Liver (tissue), 8 donors: ENCODE measurements at regions not wholly inside any gene's neighbourhood (a gene's known extent, or its start where the extent isn't known, plus 50 kb on each side); places are given as distances from the start of the nearest gene placed in this dataset.

Experiments
- DNase-seq: peaks from one replicate; pipeline ENCODE4 v3.0.0-alpha.2; 2017; ENCODE audit warnings: low spot score
- H3K27ac ChIP-seq, 2 donors: one replicate each; pipeline ENCODE4 v1.7.0; 2013; ENCODE audit warnings: inconsistent platforms in 2 of 2, low read length in 2 of 2, control low read depth in 1 of 2, low read depth in 1 of 2, mild to moderate bottlenecking in 1 of 2
- H3K27me3 ChIP-seq, 4 donors: one replicate each; pipeline versions ENCODE4 v1.6.1 to v1.7.0; 2013; ENCODE audit warnings: low read length in 3 of 4, inconsistent platforms in 1 of 4, mild to moderate bottlenecking in 1 of 4, moderate library complexity in 1 of 4; ENCODE audit not compliant: control insufficient read depth in 4 of 4, insufficient read depth in 4 of 4
- H3K36me3 ChIP-seq, 4 donors: one replicate each; pipeline versions ENCODE4 v1.6.1 to v1.7.0; 2013; ENCODE audit warnings: low read length in 3 of 4, mild to moderate bottlenecking in 3 of 4, low read depth in 1 of 4, moderate library complexity in 1 of 4; ENCODE audit not compliant: control insufficient read depth in 4 of 4, insufficient read depth in 3 of 4
- H3K4me1 ChIP-seq, 4 donors: one replicate each; pipeline versions ENCODE4 v1.6.1 to v1.7.0; 2013; ENCODE audit warnings: low read length in 3 of 4, mild to moderate bottlenecking in 3 of 4, moderate library complexity in 1 of 4; ENCODE audit not compliant: control insufficient read depth in 4 of 4, insufficient read depth in 4 of 4
- H3K4me3 ChIP-seq, 3 donors: one replicate each; pipeline versions ENCODE4 v1.6.1 to v1.7.0; 2013; ENCODE audit warnings: low read length in 3 of 3, control low read depth in 1 of 3, low read depth in 1 of 3, mild to moderate bottlenecking in 1 of 3
- H3K9ac ChIP-seq, 2 donors: one replicate each; pipeline ENCODE4 v1.7.0; 2013; ENCODE audit warnings: low read length in 2 of 2, mild to moderate bottlenecking in 2 of 2, moderate library complexity in 2 of 2, control low read depth in 1 of 2, low read depth in 1 of 2
- H3K9me3 ChIP-seq, 4 donors: one replicate each; pipeline versions ENCODE4 v1.6.1 to v1.7.0; 2013; ENCODE audit warnings: low read length in 3 of 4; ENCODE audit not compliant: control insufficient read depth in 4 of 4
- CTCF ChIP-seq: fragments of 150-350 bp; IDR thresholded peaks from 2 replicates; pipeline ENCODE4 v1.5.1; 2017; ENCODE audit warnings: improper control_type of control experiment, low read depth, low read length; ENCODE audit not compliant: missing input control
- EGR1 ChIP-seq, 2 donors: IDR thresholded peaks; 2 replicates each; pipeline ENCODE4 v1.6.1; 2016 to 2018; ENCODE audit warnings: antibody characterized with exemption in 2 of 2, low read depth in 2 of 2
- FOXA2 ChIP-seq: IDR thresholded peaks from 2 replicates; pipeline ENCODE4 v1.6.1; 2016; ENCODE audit warnings: antibody characterized with exemption
- HNF4A ChIP-seq, 2 donors: conservative IDR thresholded peaks; 2 replicates each; pipeline ENCODE4 v1.6.1; 2016; ENCODE audit warnings: antibody characterized with exemption in 2 of 2, mild to moderate bottlenecking in 2 of 2
- HNF4G ChIP-seq: IDR thresholded peaks from 2 replicates; pipeline ENCODE4 v1.6.1; 2016; ENCODE audit warnings: antibody characterized with exemption
- JUND ChIP-seq, 2 donors: IDR thresholded peaks; 2 replicates each; pipeline ENCODE4 v1.6.1; 2016; ENCODE audit warnings: antibody characterized with exemption in 2 of 2
- MAX ChIP-seq: IDR thresholded peaks from 2 replicates; pipeline ENCODE4 v1.6.1; 2016; ENCODE audit warnings: antibody characterized with exemption
- NR2F2 ChIP-seq: IDR thresholded peaks from 2 replicates; pipeline ENCODE4 v1.6.1; 2016; ENCODE audit warnings: antibody characterized with exemption
- RAD21 ChIP-seq, 2 donors: IDR thresholded peaks; 2 replicates each; pipeline ENCODE4 v1.6.1; 2016; ENCODE audit warnings: antibody characterized with exemption in 2 of 2, mild to moderate bottlenecking in 2 of 2
- RXRA ChIP-seq, 2 donors: IDR thresholded peaks; 2 replicates each; pipeline ENCODE4 v1.6.1; 2017 to 2018; ENCODE audit warnings: antibody characterized with exemption in 2 of 2, mild to moderate bottlenecking in 1 of 2
- SP1 ChIP-seq: IDR thresholded peaks from 2 replicates; pipeline ENCODE4 v1.6.1; 2018; ENCODE audit warnings: antibody characterized with exemption, mild to moderate bottlenecking
- TAF1 ChIP-seq: conservative IDR thresholded peaks from 2 replicates; pipeline ENCODE4 v1.6.1; 2016; ENCODE audit warnings: antibody characterized with exemption, mild to moderate bottlenecking
- YY1 ChIP-seq: IDR thresholded peaks from 2 replicates; pipeline ENCODE4 v1.6.1; 2016; ENCODE audit warnings: antibody characterized with exemption, mild to moderate bottlenecking
- ZBTB33 ChIP-seq: IDR thresholded peaks from 2 replicates; pipeline ENCODE4 v1.6.1; 2016; ENCODE audit warnings: antibody characterized with exemption
- WGBS: extraction: QIAGEN DNeasy Blood & Tissue Kit; methylation state at CpG from one replicate; pipeline ENCODE4 v1.1.7; 2013; 5-methylcytosine and 5-hydroxymethylcytosine counted together
- TF ChIP-seq, protein P1 (sequence below): IDR thresholded peaks from 2 replicates; pipeline ENCODE4 v1.6.1; 2016; ENCODE audit warnings: antibody characterized with exemption
- donor health status: healthy.
- donor health status: healthy.
- donor health status: healthy.
- donor health status: healthy.
- donor health status: healthy.

- no peak for DNase-seq
- Histone ChIP-seq H3K9ac (no peak overlapping the region), H3K27ac (no peak overlapping the region), H3K4me1 (no peaks in the 10 kb centered on the region), H3K4me3 (no peak overlapping the region), H3K9me3 (no peaks in the 10 kb centered on the region), H3K36me3 (no peaks in the 10 kb centered on the region), H3K27me3 (no peaks in the 10 kb centered on the region)
- WGBS: 92% methylated on average over 3 of the region's 3 CpGs
- TF ChIP-seq MAX: no peak
- TF ChIP-seq YY1: no peak
- TF ChIP-seq SP1: no peak
- TF ChIP-seq, protein P1, sequence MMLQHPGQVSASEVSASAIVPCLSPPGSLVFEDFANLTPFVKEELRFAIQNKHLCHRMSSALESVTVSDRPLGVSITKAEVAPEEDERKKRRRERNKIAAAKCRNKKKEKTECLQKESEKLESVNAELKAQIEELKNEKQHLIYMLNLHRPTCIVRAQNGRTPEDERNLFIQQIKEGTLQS: no peak
- TF ChIP-seq CTCF: no peak
- TF ChIP-seq RAD21 (IDR thresholded peaks at IDR 0.05): no peak
- no peak for TF ChIP-seq TAF1
- no peak for TF ChIP-seq FOXA2
- no peak for TF ChIP-seq EGR1 (IDR thresholded peaks at IDR 0.05; ENCODE audit: low read depth in 2 of 2)
- no peak for TF ChIP-seq JUND (IDR thresholded peaks at IDR 0.05)
- no peak for TF ChIP-seq HNF4G
- no peak for TF ChIP-seq NR2F2
Measured at GRCh38 chr10:35892526-35892925, 250.4 kb upstream of the FZD8 start.

GRCh38 chr10:35890676-35891495 is 248.8 kb upstream of the FZD8 start:
- Histone ChIP-seq H3K27me3 (no peaks in the 10 kb centered on the region), H3K36me3 (no peaks in the 10 kb centered on the region), H3K4me1 (no peaks in the 10 kb centered on the region), H3K4me3 (no peak overlapping the region), H3K9me3 (no peaks in the 10 kb centered on the region), H3K27ac (no peak overlapping the region), H3K9ac (no peak overlapping the region)
- TF ChIP-seq HNF4A (conservative IDR thresholded peaks at IDR 0.05) (no peak), JUND (IDR thresholded peaks at IDR 0.05) (no peak), RAD21 (IDR thresholded peaks at IDR 0.05) (no peak), ZBTB33 (no peak), RXRA (IDR thresholded peaks at IDR 0.05) (no peak), TAF1 (no peak), HNF4G (no peak)
- DNase-seq: no peak
- 59% methylated on average over 2 of the region's 2 CpGs for WGBS
